Progenitor cell of endocrine pancreas (in vitro differentiated cells): ENCODE measurements at regions not wholly inside any gene's neighbourhood (a gene's known extent, or its start where the extent isn't known, plus 50 kb on each side); places are given as distances from the start of the nearest gene placed in this dataset.

Source experiments
- DNase-seq: peaks from one replicate; pipeline ENCODE4 v3.0.0; 2021; ENCODE audit warnings: low spot score; ENCODE audit not compliant: unreplicated experiment
- H3K27ac Mint-ChIP-seq: 2 replicates; pipeline ENCODE4 v1.8.0; 2021; ENCODE audit warnings: mild to moderate bottlenecking, moderate library complexity, mixed read lengths
- H3K27me3 Mint-ChIP-seq: 2 replicates; pipeline ENCODE4 v1.8.0; 2021; ENCODE audit warnings: mixed read lengths
- H3K36me3 Mint-ChIP-seq: 2 replicates; pipeline ENCODE4 v1.8.0; 2022; ENCODE audit warnings: mixed read lengths; ENCODE audit not compliant: insufficient read depth
- H3K4me1 Mint-ChIP-seq: 2 replicates; pipeline ENCODE4 v1.8.0; 2021; ENCODE audit warnings: low read depth, mixed read lengths
- H3K4me3 Mint-ChIP-seq: 2 replicates; pipeline ENCODE4 v1.8.0; 2021; ENCODE audit warnings: low read depth, mild to moderate bottlenecking, moderate library complexity, mixed read lengths
- H3K9me3 Mint-ChIP-seq: 2 replicates; pipeline ENCODE4 v1.8.0; 2021; ENCODE audit warnings: low read depth, mixed read lengths
- CTCF ChIP-seq: fragments of 200-600 bp; sonication (generic); IDR thresholded peaks from one replicate; pipeline ENCODE4 v1.5.0; 2021; ENCODE audit warnings: antibody characterized with exemption, mild to moderate bottlenecking; ENCODE audit not compliant: unreplicated experiment

- Mint-ChIP-seq H3K36me3 (peaks cover 46% of the 10 kb centered on the region), H3K9me3 (peaks cover 6% of the 10 kb centered on the region), H3K4me1 (no peaks in the 10 kb centered on the region), H3K4me3 (no peak overlapping the region), H3K27ac (no peak overlapping the region), H3K27me3 (no peaks in the 10 kb centered on the region)
- no peak for DNase-seq
- TF ChIP-seq CTCF = no peak
Measured at GRCh38 chr19:5214371-5214770, 126.2 kb downstream of the PTPRS start.

GRCh38 chr19:5213667-5214066 lies 126.9 kb downstream of the PTPRS start:
- no peaks in the 10 kb centered on the region for H3K4me1 Mint-ChIP-seq
- no peak for TF ChIP-seq CTCF
- DNase-seq = no peak
- H3K27ac Mint-ChIP-seq = no peak overlapping the region
- H3K4me3 Mint-ChIP-seq = no peak overlapping the region
- H3K9me3 Mint-ChIP-seq = peaks cover 6% of the 10 kb centered on the region
- no peaks in the 10 kb centered on the region for H3K27me3 Mint-ChIP-seq
- H3K36me3 Mint-ChIP-seq = peaks cover 43% of the 10 kb centered on the region

- no peaks in the 10 kb centered on the region for H3K4me1 Mint-ChIP-seq
- no peak overlapping the region for H3K4me3 Mint-ChIP-seq
- no peak for TF ChIP-seq CTCF
- no peaks in the 10 kb centered on the region for H3K27me3 Mint-ChIP-seq
- no peak for DNase-seq
- H3K9me3 Mint-ChIP-seq = peaks cover 6% of the 10 kb centered on the region
- H3K36me3 Mint-ChIP-seq = peaks cover 36% of the 10 kb centered on the region
- no peak overlapping the region for H3K27ac Mint-ChIP-seq
Measured at GRCh38 chr19:5212101-5212500, 128.5 kb downstream of the PTPRS start.

GRCh38 chr19:5211217-5211822 lies 129.3 kb downstream of the PTPRS start:
- peak overlapping the region; percentile 59 for H3K27ac Mint-ChIP-seq
- no peak overlapping the region for H3K4me3 Mint-ChIP-seq
- H3K4me1 Mint-ChIP-seq = no peaks in the 10 kb centered on the region
- H3K9me3 Mint-ChIP-seq = peaks cover 6% of the 10 kb centered on the region
- TF ChIP-seq CTCF = no peak
- H3K27me3 Mint-ChIP-seq = no peaks in the 10 kb centered on the region
- DNase-seq = no peak
- peaks cover 31% of the 10 kb centered on the region for H3K36me3 Mint-ChIP-seq

GRCh38 chr19:5210556-5210955 lies 130.1 kb downstream of the PTPRS start:
- Mint-ChIP-seq H3K36me3 (peaks cover 33% of the 10 kb centered on the region), H3K27ac (no peak overlapping the region), H3K4me1 (no peaks in the 10 kb centered on the region), H3K9me3 (peaks cover 6% of the 10 kb centered on the region), H3K4me3 (no peak overlapping the region), H3K27me3 (no peaks in the 10 kb centered on the region)
- DNase-seq = no peak
- TF ChIP-seq CTCF = no peak
